Activated T-cell treated with anti-CD3 and anti-CD28 coated beads for 48 hours (primary cell): ENCODE measurements at regions not wholly inside any gene's neighbourhood (a gene's known extent, or its start where the extent isn't known, plus 50 kb on each side); places are given as distances from the start of the nearest gene placed in this dataset.
"Not testable (repeated sequence)": the region's sequence is repeated elsewhere in the genome, so short reads cannot be mapped to it uniquely, and the experiment has no call there.

Experiments
- DNase-seq: peaks from one replicate; pipeline ENCODE4 v3.0.0-alpha.2; 2020; ENCODE audit warnings: low read depth

- no peak for DNase-seq
Measured at GRCh38 chrX:65451663-65452062, 82.9 kb downstream of the LAS1L start.

GRCh38 chrX:65420154-65420553, 114.4 kb downstream of the LAS1L start:
- DNase-seq = no peak

GRCh38 chrX:65407662-65408061, 126.9 kb downstream of the LAS1L start:
- DNase-seq = not testable (repeated sequence)

- peak; percentile 10 for DNase-seq
Measured at GRCh38 chrX:65407157-65407626, 127.4 kb downstream of the LAS1L start.

- peak; percentile 33 for DNase-seq
Measured at GRCh38 chrX:65406532-65406931, 128.1 kb downstream of the LAS1L start.

GRCh38 chrX:65392284-65392683, 142.3 kb downstream of the LAS1L start:
- no peak for DNase-seq

GRCh38 chrX:65389120-65389519, 145.5 kb downstream of the LAS1L start:
- DNase-seq = not testable (repeated sequence)
